Kidney capillary endothelial cell (primary cell): ENCODE measurements at regions not wholly inside any gene's neighbourhood (a gene's known extent, or its start where the extent isn't known, plus 50 kb on each side); places are given as distances from the start of the nearest gene placed in this dataset.

Source experiments
- DNase-seq: peaks from one replicate; pipeline ENCODE4 v3.0.0-alpha.2; 2018; ENCODE audit warnings: low spot score

DNA sequence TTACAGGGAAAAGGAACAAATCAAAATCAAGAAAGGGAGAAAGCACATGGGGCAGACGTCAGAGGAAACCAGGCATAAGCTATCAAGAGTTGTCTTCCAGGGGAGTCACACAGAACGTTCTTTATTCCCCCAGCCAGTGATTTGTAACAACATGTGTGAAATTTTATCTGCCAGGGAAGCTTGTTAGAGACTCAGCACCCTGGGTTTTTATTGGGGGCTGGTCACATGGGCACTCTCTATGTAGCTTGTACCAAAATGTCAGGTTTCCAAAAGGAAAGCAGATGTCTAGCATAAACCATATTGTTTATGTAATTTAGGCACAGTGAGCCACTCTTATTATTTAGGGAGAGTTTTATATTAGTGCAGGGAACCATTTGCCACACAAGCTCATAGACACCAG lies 440.4 kb upstream of the DCN start:
- DNase-seq: no peak

DNA sequence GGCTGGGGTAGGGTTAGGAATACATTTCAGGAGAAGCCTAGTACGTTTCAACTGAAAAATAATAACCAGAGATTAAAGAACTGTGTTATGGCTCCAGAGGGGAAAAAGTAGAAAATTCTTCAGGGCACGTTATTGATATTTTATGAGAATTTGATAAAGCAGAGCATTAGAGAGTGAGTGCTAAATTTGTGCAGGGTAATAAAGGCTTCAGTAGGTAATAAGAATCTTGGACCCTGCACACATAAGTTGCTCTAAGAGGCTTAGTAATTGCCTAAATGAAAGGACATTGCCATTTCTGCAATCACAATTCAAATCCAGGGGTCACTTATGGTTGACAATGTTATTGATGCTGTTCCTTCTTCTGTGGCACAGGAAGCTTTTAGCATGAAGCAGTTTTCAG lies 439.4 kb upstream of the DCN start:
- DNase-seq: no peak

DNA sequence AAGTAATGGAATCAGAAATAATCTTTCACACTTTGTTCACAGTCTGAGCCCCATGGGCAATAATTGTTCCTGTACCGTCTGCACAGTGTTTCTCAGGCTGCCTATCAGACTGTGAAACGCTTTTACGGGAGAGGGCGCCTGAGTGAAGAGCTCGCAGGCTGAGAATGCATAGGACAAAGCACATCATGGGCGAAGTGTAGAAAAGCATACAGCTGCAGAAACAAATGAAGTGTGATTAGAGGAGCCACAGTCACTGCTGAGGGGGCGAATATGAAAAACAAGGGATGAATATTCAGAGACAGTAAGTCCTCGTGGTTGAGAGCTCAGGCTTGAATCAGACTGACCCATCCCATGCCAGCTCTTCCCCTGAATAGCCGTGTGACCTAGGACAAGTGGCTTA lies 438.4 kb upstream of the DCN start:
- no peak for DNase-seq

DNA sequence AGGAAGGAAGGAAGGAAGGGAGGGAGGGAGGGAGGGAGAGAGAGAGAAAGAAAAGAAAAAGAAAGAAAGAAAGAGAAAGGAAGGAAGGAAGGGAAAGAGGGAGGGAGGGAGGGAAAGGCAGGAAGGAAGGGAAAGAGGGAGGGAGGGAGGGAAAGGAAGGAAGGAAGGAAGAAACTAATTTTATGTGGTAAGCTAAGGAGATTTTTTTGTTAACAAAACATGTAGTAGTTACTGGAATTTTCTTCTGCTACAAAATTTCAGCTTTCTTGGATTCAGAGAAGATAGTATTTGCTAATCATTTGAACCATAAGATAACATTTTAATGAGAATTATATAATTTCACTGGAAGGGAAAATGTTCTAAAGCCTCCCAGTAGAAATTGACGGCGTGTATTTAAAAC lies 437.8 kb upstream of the DCN start:
- DNase-seq: no peak

- no peak for DNase-seq
Observed at GRCh38 chr12:91618281-91618680, 435.7 kb upstream of the DCN start.

DNA sequence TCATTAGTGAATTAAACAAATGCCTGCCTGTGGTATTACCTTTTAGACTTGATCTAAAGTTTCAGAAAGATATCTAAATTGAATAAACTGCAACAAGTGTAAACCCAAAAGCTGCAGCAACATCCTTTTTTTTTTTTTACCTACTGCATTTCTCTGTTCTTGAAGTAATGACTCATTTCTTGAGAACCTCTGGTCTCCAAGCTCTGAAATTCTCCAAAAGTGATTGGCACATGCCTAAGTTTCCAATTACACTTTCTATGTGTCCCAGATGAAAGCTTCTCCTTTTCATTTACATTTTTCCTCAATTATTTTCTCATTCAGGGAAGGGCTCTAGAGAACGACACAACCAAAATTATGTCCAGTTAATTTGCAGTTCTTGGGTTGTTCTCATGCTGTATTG lies 435.2 kb upstream of the DCN start:
- no peak for DNase-seq

DNA sequence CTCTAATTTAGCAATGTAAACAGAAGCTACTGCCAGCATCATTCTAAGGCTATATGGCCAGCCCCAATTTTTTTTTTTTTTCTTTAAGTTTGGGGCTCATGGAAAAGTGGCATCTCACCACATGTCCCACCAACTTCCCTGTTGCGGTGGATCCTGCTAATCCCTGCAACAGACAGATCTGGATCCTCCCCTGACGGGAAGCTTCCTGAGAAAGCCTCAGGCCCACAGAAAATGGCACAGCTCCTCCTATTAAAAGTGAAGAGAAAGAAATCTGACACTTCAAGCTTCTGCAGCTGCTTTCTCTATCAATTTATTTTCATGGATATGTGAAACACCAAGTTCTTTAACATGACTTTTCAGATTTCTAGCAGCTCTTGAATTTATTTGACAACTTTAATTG lies 433.8 kb upstream of the DCN start:
- DNase-seq: no peak

GRCh38 chr12:91613223-91613779 lies 430.7 kb upstream of the DCN start:
- no peak for DNase-seq

- DNase-seq: no peak
Observed at GRCh38 chr12:91610561-91610960, 427.9 kb upstream of the DCN start.

- DNase-seq: no peak
Observed at GRCh38 chr12:91609283-91609682, 426.7 kb upstream of the DCN start.

GRCh38 chr12:91608542-91608941 lies 425.9 kb upstream of the DCN start:
- DNase-seq: no peak

GRCh38 chr12:91606662-91607377 lies 424.2 kb upstream of the DCN start:
- no peak for DNase-seq

DNA sequence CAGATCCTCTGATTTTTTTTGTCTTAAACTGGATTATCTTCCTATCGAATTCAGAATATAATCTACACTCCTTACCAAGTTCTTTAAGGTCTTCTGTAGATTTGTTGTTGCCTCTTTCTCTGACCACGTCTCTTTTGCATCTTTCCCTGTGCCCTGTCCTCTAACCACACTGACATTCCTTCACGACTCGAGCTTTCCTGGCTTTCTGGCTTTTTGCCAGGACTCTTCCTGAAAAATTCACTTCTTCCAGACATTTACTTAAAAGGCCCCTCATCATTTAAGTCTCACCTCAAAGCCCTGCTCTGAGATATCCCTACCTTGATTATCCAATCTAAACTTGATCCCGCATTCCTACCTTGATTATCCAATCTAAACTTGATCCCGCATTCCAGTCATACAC lies 422.3 kb upstream of the DCN start:
- DNase-seq: no peak

GRCh38 chr12:91603060-91603459 lies 420.4 kb upstream of the DCN start:
- DNase-seq: no peak

DNA sequence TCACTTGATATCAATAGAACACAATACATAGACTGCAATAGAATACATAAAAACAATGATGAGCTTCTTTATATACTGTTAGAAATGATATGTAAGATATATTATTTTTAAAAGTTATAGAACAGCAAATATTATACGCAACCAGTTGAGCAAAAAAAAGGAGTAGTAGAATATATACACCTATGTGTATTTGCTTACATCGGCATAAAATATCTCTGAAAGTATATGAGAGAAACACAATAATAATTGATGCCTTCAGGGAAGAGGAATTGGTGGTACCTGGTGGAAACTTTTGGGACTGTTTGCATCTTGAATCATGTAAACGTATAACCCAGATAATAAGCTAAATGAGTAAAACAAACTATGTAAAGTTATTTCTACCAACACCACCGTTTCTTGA lies 418.4 kb upstream of the DCN start:
- no peak for DNase-seq

- DNase-seq: no peak
Observed at GRCh38 chr12:91594715-91595114, 412.1 kb upstream of the DCN start.

- DNase-seq: no peak
Observed at GRCh38 chr12:91591639-91591987, 409.0 kb upstream of the DCN start.

DNA sequence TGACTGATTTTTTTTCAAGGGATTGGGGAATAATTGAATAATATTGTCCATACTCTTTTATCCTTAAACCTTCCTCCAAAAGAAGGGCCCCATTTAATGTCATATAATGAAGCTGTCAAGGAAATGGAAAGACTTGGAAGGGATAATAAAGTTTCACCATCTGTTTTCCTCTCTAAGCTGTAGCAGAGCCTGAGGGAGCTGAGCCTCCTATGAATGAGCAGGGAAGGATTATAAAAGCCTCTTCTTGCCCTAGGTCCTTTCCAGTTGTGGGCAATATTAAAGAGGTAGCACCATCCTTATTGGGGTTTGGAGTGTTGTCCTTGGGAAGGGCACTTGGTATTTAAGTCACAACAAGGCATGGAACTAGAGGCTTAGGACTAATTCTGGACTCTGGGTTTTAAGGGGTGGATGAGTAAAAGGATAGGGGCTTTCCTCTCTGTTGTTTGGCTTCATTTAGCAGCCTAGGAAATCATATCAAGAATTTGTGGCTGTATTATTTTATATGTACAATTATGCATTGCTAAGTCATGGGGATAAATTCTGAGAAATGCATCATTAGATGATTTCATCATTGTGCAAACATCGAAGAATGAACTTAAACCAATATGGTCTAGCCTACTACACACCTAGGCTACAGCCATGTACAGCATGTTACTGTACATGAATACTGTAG lies 408.5 kb upstream of the DCN start:
- no peak for DNase-seq

DNA sequence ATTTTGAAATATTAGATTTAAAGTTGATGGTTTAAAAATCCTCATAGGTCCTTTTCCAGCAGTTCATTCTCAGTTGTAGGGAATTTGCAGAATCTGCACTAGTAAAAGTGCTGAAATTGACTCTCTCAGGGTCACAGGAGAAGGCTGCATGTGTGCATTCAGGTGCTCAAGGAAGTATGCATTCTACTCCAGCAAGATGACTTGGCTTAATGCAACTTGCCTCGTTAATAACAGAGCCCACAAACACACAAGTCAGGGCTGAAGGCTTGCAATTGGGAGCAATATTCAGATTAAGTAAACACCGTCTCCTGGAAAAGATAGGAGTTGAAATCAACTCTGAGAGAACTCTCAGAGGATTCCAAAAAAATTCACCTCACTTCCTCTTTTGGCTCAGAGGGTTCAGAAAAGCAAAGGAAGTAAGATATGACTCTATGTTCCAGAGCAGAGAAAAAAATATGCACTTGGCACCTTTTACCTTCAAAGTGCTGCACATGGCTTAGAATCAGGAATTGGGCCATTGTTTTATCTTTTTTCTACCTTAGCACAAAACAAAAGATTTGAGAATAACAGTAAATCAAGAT lies 406.3 kb upstream of the DCN start:
- no peak for DNase-seq

- no peak for DNase-seq
Observed at GRCh38 chr12:91586015-91586414, 403.4 kb upstream of the DCN start.

- DNase-seq: no peak
Observed at GRCh38 chr12:91582811-91583210, 400.2 kb upstream of the DCN start.

GRCh38 chr12:91579516-91580263 lies 397.1 kb upstream of the DCN start:
- DNase-seq: peak; percentile 9
